Bronchial epithelial cell (primary cell): ENCODE measurements at regions not wholly inside any gene's neighbourhood (a gene's known extent, or its start where the extent isn't known, plus 50 kb on each side); places are given as distances from the start of the nearest gene placed in this dataset.
"Not testable (repeated sequence)": the region's sequence is repeated elsewhere in the genome, so short reads cannot be mapped to it uniquely, and the experiment has no call there.

ENCODE experiments used
- DNase-seq: peaks from one replicate; pipeline ENCODE4 v3.0.0-alpha.2; 2010; ENCODE audit warnings: low read depth
- FAIRE-seq: peaks from 2 replicates; lab custom pipeline; 2011; peaks lifted over from hg19 to GRCh38; lab: Jason Lieb, UNC
- H3K27me3 ChIP-seq: 2 replicates; pipeline ENCODE4 v1.5.1; 2011; ENCODE audit warnings: low read length; ENCODE audit not compliant: control insufficient read depth, insufficient read depth
- H3K36me3 ChIP-seq: 2 replicates; pipeline ENCODE4 v1.5.1; 2011; ENCODE audit warnings: low read length; ENCODE audit not compliant: control insufficient read depth, insufficient read depth
- H3K4me3 ChIP-seq: 2 replicates; pipeline ENCODE4 v1.5.1; 2011; ENCODE audit warnings: mild to moderate bottlenecking, low read depth, low read length, control low read depth
- TF ChIP-seq, protein P1 (sequence below): IDR thresholded peaks from 2 replicates; pipeline ENCODE4 v1.5.1; 2011; ENCODE audit warnings: mild to moderate bottlenecking, moderate library complexity, low read length, control low read depth, inconsistent platforms; ENCODE audit not compliant: insufficient read depth, severe bottlenecking

DNA sequence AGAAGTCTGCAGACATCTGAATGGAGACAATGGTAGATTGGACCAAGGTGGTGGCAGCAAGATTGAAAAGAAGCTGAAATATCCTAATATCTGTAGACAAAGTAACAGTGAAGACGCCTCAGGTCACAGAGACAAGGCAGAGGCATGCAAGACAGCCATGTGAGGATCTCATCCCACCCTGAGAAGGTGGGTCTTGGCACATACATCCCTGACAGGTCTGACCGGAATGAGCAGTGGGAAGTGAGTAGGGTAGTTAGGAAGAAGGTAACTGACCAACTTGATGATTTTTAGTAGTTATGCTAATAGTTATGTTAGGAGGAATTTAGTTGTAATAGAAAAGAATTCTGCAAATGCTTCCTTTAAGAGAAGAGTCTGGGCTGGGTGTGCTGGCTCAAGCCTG is 229.6 kb downstream of the NDUFS4 start:
- FAIRE-seq (no peak), DNase-seq (no peak)
- H3K27me3 ChIP-seq = no peaks in the 10 kb centered on the region
- no peak overlapping the region for H3K4me3 ChIP-seq
- H3K36me3 ChIP-seq = no peaks in the 10 kb centered on the region
- TF ChIP-seq, protein P1, sequence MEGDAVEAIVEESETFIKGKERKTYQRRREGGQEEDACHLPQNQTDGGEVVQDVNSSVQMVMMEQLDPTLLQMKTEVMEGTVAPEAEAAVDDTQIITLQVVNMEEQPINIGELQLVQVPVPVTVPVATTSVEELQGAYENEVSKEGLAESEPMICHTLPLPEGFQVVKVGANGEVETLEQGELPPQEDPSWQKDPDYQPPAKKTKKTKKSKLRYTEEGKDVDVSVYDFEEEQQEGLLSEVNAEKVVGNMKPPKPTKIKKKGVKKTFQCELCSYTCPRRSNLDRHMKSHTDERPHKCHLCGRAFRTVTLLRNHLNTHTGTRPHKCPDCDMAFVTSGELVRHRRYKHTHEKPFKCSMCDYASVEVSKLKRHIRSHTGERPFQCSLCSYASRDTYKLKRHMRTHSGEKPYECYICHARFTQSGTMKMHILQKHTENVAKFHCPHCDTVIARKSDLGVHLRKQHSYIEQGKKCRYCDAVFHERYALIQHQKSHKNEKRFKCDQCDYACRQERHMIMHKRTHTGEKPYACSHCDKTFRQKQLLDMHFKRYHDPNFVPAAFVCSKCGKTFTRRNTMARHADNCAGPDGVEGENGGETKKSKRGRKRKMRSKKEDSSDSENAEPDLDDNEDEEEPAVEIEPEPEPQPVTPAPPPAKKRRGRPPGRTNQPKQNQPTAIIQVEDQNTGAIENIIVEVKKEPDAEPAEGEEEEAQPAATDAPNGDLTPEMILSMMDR = no peak

DNA sequence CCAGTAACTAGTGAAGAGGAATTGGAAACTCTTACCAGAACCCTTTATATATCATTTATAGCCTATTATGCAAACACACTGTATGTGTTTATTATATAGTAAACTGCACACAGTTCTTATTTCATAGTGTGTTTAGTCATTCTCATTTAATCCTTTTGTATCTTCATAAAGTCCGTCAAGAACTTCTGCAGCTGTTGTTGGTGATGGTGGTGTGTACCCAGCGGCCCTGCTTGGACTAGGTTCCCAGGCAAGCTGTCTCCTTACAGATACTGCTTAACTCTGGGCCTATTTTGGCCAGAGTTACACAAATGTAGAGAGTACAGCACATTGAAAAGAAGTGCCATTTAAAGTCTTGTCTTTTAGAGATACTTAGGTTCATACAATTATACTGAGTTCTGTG is 231.9 kb downstream of the NDUFS4 start:
- H3K27me3 ChIP-seq = no peaks in the 10 kb centered on the region
- TF ChIP-seq, protein P1 = no peak
- no peak for DNase-seq
- no peaks in the 10 kb centered on the region for H3K36me3 ChIP-seq
- H3K4me3 ChIP-seq = no peak overlapping the region
- FAIRE-seq = no peak

DNA sequence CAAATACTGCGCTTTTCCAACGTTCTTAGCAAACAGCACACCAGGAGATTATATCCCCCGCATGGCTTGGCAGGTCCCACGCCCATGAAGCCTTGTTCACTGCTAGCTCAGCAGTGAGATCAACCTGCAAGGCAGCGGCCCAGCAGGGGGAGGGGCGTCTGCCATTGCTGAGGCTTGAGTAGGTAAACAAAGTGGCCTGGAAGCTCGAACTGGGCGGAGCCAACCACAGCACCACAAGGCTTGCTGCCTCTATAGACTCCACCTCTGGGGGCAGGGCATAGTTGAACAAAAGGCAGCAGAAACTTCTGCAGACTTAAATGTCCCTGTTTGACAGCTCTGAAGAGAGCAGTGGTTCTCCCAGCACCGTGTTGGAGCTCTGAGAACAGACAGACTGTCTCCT is 239.2 kb downstream of the NDUFS4 start:
- not testable (repeated sequence) for H3K36me3 ChIP-seq, DNase-seq, H3K4me3 ChIP-seq, H3K27me3 ChIP-seq, FAIRE-seq

DNA sequence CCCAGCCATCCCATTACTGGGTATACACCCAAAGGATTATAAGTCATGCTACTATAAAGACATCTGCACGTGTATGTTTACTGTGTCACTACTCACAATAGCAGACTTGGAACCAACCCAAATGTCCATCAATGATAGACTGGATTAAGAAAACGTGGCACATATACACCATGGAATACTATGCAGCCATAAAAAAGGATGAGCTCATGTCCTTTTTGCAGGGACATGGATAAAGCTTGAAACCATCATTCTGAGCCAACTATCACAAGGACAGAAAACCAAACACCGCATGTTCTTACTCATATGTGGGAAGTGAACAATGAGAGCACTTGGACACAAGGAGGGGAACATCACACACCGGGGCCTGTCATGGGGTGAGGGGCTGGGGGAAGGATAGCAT is 248.0 kb downstream of the NDUFS4 start:
- H3K27me3 ChIP-seq, FAIRE-seq: not testable (repeated sequence)

DNA sequence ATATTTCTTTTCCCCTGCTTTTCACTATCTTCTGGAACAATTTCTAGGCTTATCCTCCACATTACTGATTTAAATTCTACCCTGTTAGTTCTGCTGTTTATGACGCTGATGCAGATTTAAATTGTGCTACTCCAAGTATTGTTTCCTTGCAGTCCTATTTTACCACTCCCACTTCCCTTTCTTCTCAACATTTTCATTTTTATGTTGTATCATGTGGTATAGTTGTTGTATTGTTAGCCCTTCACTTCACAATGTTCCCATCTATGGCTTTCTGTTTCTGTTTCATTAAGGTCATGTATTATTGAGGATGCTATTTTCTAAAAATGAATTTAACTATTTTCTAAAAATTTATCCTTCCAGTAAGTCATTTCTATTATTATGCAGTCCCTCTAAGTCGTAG is 254.4 kb downstream of the NDUFS4 start:
- no peak overlapping the region for H3K4me3 ChIP-seq
- DNase-seq (no peak), FAIRE-seq (no peak)
- H3K27me3 ChIP-seq = no peaks in the 10 kb centered on the region
- no peaks in the 10 kb centered on the region for H3K36me3 ChIP-seq
- TF ChIP-seq, protein P1 = no peak

More for the DNA sequence above, 248.0 kb downstream of the NDUFS4 start:
- not testable (repeated sequence) for H3K4me3 ChIP-seq, DNase-seq, H3K36me3 ChIP-seq

DNA sequence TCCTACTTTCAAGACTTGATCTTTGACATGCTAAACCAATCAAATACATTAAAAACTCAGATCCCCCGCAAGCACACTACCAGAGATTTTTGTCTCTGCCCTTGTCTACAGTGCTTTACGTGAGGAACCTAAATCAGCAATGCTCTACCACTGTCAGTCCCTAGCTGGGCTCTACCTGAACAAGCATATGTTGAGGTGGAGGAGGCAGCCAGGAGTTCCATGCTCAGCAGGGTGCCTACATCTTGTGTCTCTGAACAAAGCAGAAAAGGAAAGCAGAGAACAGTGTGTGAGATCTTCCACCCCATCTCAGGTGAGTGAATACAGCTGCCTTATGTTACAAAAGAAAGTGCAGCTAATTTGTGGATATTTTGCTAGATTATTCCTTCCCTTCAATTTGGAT is 255.0 kb downstream of the NDUFS4 start:
- no peak for DNase-seq
- no peak for FAIRE-seq
- no peak overlapping the region for H3K4me3 ChIP-seq
- no peaks in the 10 kb centered on the region for H3K27me3 ChIP-seq
- TF ChIP-seq, protein P1 = no peak
- no peaks in the 10 kb centered on the region for H3K36me3 ChIP-seq

DNA sequence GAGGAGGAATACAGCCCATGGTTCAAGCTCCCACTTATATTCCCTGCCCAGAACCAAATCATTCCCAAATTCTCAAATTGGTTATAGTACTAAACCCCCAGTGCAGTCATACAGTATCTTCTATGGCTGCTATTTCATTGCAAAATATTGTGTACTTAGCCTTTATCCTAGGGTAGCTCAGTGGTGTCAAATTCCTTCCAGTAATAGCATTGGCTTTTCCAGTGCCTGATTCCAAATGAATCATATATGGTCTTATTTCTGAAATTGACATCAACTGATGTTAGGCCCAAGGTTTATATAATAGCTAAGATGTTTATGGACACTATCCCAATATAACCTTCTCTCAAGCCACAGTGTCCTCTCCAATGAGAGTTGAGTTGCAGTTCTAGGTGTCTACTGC is 256.7 kb downstream of the NDUFS4 start:
- FAIRE-seq (no peak), DNase-seq (no peak)
- no peak overlapping the region for H3K4me3 ChIP-seq
- no peaks in the 10 kb centered on the region for H3K36me3 ChIP-seq
- no peaks in the 10 kb centered on the region for H3K27me3 ChIP-seq
- TF ChIP-seq, protein P1 = no peak
